NCI-H2171 (cell line): ENCODE measurements at regions not wholly inside any gene's neighbourhood (a gene's known extent, or its start where the extent isn't known, plus 50 kb on each side); places are given as distances from the start of the nearest gene placed in this dataset.
"Not testable (repeated sequence)": the region's sequence is repeated elsewhere in the genome, so short reads cannot be mapped to it uniquely, and the experiment has no call there.

Experiments used
- DNase-seq: peaks from one replicate; lab custom pipeline; 2025; lab: John Stamatoyannopoulos, UW

DNA sequence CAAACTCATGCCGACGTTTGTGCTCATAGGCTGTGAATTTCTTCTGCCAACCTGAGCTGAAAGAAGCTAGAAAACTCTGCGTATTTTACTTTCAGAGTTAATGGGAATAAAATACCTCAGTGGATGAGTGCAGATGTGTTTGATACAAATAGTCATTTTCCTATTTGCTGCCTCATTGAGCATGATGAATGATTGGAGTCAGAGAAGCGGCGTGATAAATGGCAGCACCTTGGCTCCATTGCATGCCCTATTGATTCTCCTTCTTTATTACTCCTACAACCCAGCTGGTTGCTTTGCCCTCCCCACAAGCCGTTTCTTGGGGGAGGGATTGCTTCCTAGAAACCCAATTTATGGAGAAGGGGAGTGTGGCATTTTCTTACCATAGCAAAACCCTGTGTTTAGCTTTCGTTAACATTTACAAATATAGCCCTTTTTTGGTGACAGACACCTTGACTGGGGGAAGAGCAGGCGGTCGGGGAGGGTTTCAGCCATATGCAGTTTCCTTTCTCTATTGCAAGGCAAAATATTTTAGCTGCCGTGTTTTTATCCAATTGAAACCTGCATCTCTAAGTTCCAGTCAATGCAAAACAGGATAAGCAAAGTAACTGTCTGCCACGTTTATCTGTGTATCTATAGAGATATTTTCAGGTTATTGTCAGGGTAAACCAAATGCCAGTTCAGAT is 93.1 kb upstream of the TBCA start:
- DNase-seq: peak; percentile 4

DNA sequence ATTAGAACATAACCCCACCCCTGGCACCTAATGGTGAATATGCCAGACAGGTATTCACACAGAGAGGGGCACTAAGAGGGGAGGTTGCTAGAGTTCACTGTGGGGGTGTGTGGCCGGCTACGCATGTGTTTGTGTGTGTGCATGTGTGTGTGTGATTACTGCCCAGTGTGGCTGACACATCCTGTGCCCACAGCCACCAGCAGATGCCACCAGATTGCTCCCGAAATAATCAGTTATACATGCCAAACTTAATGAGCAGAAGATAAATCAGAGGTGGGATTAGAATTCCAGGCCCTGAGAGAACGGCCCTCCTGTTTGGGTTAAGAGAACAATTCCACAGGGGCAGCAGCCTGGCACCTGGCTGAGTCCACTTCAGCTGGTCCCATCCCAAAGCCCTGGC is 91.8 kb upstream of the TBCA start:
- no peak for DNase-seq

DNA sequence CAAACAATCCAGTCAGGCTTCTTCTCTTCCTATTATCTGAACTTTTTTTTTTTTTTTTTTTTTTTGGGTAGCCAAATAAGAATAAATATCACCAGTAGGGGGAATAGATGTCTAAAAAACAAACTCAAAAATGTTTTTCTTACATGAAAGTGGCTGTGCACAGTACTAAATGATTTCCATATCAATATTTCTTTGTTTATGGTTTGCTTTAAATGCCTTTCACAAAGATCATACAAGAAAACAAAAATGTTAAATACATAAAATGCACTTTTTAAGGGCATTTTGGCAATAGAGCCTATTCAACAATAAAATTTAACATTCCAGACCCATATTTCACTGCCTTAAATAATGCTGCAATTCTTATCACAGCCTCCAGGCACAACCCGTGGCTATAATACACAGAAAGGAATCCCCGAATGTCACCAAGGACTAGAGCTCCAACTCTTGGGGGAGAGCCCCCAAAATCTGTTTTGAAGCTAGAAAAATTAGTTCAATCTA is 91.1 kb upstream of the TBCA start:
- no peak for DNase-seq

DNA sequence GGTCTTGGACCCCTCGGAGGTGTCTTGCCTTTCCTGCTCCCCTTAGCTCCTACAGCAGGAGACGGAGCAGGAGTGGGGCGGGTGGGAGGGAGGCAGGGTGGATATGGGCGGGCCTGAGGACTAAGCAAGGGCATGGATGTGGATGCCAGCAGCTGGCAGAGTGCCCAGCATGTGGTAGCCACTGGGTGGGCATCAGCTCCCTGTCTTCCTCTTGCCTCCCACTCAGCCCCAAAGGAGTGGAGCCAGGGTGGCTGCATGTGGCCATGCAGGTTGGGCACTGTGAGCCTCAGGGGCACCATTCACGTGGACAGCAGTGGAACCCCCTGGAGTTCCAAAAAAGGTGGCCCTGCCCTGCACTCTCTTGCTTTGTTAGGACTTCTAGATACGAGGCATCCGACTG is 90.1 kb upstream of the TBCA start:
- no peak for DNase-seq

DNA sequence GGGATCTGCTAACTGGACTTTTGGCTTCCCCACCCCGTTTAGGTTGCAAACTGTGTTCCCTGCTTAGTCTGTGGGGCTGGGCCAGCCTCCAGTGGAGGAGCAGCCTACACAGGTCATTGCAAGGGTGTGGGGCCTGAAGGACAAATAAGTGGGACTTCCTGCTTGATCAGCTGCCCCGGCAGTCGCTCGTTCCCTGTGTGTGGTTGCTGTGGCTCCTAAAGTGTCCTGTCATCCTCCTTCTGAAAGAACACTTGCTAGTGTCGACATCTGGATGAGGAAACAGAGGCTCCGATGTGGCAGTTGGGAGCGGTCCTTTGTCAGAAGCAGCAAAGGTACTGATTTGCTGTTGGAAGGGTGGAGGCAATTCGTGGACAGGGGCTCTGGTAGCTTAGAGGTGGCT is 88.9 kb upstream of the TBCA start:
- no peak for DNase-seq

DNA sequence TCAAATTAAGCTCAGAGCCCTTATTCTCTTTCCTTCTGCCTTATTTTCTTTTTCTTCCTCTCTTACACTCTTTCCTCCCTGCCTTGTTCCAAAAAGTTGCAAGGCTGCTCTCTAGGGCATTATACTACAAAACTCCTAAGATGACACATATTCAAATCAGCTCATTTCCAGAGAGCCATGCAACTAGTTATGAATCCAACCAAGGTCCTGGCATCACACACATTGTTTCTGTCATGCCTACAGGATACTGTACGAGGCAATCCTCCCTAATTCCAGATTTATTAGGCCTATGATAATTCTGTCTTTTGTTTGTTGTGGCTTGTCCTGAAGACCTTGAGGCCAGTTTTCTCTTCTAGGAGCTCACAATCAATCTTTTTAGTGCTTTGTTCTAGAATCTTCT is 87.0 kb upstream of the TBCA start:
- no peak for DNase-seq

DNA sequence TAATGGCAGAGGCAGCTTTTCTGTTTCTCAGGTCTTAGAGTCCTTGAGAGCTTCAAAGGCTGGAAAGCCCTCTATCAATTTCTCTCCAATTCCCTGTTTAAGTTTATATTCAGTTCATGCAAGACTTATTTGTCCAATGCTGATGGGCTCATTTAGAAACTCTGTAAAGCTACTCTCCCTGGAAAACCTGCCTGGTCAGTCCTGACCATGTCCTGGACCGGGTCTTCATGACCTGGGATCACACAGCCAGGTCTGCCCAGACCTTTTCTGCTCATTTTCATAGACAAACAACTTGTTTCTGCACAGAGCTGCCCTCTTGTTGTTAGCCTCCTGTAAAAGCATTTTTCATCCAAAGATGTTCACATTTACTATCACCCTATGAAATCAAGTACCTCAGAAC is 85.4 kb upstream of the TBCA start:
- DNase-seq: no peak

DNA sequence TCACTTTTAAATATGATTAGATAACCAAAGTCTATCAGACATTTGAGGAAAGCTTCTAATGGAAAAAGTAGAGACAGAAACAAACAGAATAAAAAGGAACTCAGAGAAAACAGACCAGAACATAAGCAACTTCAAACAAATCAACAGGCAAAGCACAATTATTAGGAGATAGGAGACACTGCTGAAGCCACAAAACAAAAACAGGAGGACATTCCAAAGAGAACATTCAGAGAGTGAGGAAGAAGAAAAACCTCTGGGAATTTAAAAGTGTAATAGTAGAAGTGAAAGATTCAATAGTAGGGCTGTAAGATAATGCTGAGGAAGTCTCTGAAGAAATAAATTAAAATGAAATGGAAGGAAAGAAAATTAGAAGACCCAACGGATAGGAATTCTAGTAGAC is 83.2 kb upstream of the TBCA start:
- DNase-seq: no peak

DNA sequence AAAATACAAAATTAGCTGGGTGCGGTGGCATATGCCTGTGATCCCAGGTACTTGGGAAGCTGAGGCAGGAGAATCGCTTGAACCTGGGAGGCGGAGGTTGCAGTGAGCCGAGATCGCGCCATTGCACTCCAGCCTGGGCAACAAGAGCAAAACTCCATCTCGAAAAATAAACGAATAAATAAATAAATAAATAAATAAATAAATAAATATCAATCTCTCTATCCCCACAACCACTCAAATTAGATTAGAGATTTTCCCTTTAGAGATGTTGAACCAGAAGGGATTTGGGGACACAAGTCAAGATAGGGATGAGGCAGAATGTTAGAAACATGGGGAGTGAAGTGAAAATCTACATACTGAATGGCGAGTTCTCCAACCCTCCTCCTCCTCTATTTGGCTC is 82.5 kb upstream of the TBCA start:
- not testable (repeated sequence) for DNase-seq

DNA sequence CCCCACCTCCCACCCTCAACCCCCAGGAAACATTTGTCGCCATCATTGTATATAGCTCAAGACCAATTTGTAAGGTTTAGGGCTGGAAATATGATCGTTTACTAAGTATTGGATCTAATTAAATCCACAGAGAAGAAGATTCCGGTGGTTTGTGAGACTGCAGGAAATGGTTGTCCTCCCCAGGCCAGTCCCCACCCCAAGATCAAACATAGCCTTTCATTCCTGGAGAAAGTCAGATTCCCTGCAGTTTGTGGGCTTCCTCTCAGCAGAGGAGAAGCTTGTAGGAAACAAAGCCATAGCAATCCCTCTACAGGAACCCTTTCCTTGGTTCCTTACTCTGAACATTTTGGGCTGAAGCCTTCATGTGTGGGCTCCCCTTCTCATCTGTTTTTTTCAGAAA is 79.2 kb upstream of the TBCA start:
- no peak for DNase-seq

DNA sequence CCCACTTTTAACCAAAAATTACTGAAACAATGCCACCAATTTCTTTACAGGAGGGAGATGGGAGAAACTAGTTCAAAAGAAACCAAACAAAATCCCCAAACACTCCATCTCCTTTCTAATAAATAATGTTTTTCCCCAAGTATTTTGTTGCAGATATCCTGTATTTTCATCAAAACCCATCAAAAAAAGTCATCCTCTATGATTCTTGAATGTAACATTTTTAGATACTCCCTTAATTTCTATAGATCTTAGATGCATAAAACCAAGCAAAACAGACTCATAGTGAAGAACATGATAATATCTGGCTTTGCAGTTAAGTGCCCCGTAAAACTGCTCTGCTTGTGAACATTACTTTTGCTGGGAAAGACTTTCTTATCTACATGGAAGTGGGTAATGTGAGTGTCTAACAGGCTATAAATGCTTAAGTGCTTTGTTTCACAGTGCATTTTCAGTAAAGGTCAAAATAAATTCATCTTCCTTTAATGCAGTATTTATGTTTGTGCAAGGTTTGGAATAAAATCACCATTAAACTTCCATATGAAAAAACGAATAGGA is 77.3 kb upstream of the TBCA start:
- no peak for DNase-seq

DNA sequence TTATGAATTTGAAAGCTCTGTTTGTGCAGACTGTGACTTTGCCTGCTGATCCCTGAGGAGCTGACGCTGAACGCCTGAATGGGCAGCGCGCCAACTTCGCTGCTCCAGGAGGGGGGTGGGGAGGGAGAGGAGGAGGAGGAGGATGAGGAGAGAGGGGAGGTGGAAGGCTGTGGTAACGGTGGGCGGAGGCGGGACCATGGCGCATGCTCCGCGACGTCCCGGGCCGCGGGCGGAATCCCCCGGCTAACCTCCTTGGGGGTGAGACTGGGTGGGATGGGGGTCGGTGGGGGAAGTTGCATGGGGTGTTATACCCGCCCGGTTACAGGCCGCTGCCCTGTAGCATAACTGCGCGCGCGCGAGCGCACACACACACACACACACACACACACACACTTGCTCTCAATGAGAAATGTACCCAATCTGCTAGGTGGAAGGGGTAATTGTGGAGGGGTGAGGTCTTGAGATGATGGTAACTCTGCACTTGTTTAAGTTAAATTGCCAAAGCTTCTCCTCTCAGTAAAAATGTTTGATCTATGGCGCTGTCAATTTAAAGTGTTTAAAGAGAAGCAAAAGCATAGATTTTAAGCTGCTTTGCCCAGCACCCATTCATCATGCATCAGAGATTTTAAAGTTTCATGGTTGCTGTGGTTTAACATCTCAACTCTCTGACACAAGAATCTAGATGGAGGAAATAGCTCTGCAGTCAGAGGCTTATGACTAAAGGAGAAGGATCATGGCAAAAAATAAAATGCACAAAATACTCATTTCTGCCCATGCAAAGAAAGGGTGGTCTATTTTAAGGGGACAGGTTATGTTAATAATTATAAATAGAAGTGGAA is 76.6 kb upstream of the TBCA start:
- no peak for DNase-seq

DNA sequence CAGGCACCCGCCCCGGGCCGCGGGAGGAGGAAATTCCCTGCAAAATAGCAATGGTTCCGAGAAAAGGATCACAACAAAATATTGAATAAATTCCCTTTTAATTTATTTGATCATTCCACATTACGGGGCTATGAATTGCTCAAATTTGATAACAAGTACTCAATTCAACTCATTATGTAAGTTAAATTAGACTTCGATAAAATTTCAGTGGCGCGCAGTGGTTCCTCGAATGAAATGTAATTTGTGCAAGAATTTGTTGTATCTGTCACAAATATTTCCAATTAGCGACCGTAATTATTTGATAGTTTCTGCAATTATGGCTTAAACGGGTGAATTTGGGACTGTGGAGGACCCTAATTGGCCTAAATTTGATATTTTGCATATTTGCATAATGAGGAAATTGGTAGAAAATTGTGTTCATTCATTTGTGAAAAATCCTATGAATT is 76.0 kb upstream of the TBCA start:
- no peak for DNase-seq

DNA sequence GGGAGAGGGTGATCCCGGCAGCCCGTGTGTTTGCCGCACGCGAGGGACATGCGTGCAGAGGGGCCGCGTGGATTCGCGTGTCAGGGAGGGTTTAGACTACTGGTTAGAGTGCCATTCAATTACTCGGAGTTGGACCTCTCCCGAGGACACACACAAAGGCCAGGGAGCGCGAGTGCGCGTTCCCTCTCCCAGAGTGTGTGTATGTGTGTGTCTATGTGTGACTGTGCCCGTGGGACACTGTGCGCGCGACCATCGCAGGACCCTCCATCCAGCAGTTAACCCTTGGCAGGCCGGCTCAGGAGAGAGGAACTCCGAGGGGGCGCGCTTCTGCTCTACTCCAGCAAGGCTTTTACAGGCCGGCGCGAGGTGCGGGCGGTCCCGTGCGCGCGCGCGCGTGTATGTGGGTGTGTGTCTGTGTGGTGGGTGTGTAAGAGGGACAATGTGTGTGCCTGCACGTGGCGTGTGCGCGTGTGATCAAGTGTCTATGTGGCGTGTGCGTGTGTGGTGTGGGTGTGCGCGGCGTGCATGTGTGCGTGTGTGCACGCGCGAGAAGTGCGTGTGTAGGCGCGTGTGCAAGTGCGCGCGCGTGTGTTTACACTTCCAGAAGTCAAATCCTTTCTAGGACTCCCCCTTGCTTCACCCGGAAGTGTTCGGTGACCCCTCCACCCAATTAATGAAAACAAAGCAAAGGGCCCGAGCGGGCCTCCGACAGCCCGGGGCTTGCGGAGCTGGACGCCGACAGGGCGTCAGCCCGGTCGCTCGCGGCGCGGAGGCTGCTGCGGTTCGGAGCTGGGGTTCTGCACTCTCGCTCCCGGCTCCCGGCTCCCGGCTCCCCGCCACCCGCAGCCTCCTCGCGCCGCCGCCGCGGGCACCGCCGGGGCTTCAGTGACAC is 75.3 kb upstream of the TBCA start:
- DNase-seq: no peak

DNA sequence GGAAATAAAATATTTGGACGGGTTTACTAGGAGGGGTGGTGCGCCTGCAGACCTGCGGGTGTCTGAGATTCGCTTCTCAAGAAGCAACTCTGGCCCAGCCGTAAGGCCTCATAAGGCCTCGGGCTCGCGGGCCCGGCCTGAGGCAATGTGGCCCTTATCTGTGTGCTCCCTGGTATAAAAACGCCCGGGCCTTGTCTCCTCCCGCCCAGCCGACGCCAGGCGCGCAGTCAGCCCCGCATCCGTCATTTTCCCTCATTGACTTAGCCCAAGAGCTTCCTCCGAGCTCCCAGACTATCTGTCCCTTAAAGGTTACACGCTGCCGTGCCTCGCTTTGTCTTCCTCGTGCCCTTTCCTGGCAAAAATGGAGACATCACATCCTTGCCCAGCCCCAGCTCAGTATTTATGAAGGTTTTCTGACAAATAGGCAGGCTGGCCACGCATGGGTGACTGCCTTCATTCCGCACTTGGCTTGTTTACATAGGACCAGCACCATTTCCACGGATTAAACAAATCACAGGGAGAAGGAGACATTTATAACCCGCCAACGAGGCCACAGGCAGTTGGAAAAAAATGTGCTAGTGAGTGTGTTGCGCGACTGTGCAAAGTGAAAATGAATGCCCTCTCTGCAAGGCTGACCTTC is 74.5 kb upstream of the TBCA start:
- DNase-seq: no peak

DNA sequence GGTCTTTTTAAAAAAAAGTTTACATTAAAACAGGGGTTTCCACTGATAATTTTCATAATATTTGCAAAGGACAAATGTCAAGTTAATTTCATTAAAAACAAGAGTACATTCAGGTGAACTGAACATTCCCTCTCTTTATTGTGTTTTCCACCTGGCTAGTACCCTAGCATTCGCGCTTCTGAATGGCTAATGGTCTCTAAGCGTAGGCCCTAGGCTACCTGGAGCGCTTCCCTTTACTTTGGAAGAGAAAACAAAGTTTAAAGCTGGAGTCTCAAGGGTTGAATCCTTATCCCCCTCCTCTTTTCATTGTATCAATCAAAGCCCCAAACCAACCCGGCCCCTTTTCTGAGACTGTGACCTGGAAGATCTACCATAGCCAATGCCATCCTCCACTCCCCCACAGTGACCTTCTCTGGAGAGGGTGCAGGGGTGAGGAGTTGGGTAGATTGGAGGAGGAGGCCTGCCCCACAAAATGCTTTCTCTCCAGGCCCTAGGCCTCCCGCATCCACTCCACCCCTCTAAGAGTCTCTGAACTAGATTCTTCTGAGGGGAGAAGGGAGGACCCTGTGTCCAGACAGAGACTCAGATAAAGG is 73.3 kb upstream of the TBCA start:
- DNase-seq: no peak

DNA sequence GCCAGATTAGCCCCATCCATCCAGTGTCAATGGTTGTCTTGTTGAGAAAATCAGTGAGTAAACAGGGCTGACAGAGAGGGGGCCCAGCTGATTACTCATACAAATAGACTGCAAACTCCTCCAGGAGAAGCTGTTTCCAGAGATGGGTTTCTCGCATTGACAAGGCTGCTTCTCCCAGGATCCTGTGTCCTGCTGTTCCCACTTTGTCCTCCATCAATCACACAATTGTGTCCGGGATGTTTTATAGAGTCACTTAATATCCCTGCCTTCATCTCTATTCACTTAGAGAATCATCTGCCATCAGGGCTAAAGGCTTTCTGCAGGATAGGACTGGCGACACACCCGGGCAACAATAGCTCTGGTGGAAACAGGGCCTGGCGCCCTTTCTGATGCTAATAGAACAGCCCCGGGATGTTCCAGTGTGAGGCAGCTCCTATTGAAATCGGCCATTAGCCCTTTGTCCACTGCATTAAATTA is 71.7 kb upstream of the TBCA start:
- no peak for DNase-seq

DNA sequence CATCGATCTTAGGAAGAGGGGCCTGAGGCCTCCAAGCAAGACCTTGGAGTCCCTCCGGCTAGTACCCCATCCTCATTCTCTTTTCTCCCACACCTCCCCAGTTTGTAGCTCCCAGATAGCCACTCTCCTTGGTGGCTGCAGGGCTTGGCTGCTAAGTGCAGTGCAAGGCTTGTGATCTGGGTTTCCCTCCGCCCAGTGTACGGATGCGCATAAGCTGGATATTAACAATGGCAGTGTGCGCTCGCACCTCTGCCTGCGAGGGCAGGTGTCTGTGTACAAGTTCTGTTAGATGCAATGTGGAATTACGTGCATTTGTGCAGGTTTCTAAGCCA is 71.0 kb upstream of the TBCA start:
- DNase-seq: no peak

DNA sequence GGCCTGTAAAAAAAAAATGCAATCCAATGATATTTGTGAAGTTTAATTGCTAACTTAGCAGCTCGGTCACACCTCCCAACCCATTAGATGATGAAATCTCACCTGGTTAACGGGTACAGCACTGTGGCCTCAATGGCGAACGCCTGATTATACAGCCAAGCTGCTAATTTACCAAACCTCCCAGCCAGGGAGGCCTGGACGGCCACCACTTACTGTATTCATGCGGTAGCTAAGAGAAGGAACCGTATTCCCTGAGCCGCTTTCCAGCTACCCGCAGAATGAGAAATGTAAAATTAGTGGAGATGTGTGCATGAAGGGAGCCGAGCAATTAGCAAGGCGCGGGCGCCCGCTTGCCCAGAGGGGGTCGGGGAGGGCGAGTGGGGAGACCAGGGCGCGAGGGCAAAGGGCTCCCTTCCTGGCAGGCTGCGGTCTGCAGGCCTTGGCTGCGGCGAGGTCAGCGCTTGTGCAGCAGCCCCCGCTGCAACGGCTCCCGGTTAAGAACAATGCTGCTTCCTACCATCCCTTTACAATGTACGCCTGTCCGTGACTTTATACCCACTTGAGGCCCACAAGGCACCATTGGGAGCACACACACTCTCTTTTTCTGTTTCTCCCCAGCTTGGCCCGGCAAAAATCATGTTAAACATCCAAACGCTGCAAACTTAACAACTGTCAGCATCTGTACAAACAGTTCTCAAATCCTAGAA is 70.4 kb upstream of the TBCA start:
- no peak for DNase-seq

DNA sequence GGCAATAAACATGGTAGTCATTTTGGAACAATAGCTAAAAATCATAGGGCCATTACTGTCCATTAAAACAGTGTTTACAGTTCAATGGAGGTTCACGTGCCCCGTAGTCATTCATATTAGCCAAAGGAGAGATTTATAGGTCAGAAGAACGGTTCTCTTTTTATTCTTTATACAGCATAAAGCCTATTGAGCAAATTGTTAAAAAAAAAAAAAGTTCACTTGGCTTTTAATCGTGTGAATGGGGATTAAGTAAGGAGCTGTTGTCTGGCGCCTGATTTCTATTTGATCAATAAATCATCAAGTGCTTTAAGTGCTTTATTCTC is 69.1 kb upstream of the TBCA start:
- no peak for DNase-seq
